Mesenchymal stem cell (in vitro differentiated cells and primary cell): ENCODE measurements at regions not wholly inside any gene's neighbourhood (a gene's known extent, or its start where the extent isn't known, plus 50 kb on each side); places are given as distances from the start of the nearest gene placed in this dataset.

Source experiments
- DNase-seq: peaks from one replicate; pipeline ENCODE4 v3.0.0-alpha.2; 2013
- H2AFZ ChIP-seq: one replicate; pipeline ENCODE4 v1.6.1; 2013; ENCODE audit warnings: low read depth, mild to moderate bottlenecking, control low read depth, inconsistent platforms, low read length, moderate library complexity
- H2AK5ac ChIP-seq: 2 replicates; pipeline ENCODE4 v1.6.1; 2013; ENCODE audit warnings: low read length, moderate library complexity, mild to moderate bottlenecking, inconsistent platforms; ENCODE audit not compliant: severe bottlenecking
- H2BK120ac ChIP-seq: one replicate; pipeline ENCODE4 v1.6.1; 2013; ENCODE audit warnings: low read depth, mild to moderate bottlenecking, inconsistent platforms, low read length, moderate library complexity
- H2BK12ac ChIP-seq, 2 experiments: one replicate each; pipeline ENCODE4 v1.6.1; 2013; ENCODE audit warnings: inconsistent platforms in 2 of 2, low read length in 2 of 2, mild to moderate bottlenecking in 2 of 2, moderate library complexity in 2 of 2, control low read depth in 1 of 2
- H2BK15ac ChIP-seq: one replicate; pipeline ENCODE4 v1.6.1; 2013; ENCODE audit warnings: mild to moderate bottlenecking, low read depth, inconsistent platforms; ENCODE audit not compliant: poor library complexity, severe bottlenecking
- H2BK5ac ChIP-seq: 2 replicates; pipeline ENCODE4 v1.6.1; 2013; ENCODE audit warnings: low read depth, mild to moderate bottlenecking, low read length, control low read depth, inconsistent platforms; ENCODE audit not compliant: poor library complexity, severe bottlenecking
- H3K14ac ChIP-seq, 2 experiments: one replicate each; pipeline ENCODE4 v1.6.1; 2013; ENCODE audit warnings: inconsistent platforms in 2 of 2, low read length in 2 of 2, control low read depth in 1 of 2, mild to moderate bottlenecking in 1 of 2, moderate library complexity in 1 of 2
- H3K18ac ChIP-seq, 2 experiments: one replicate each; pipeline ENCODE4 v1.6.1; 2013; ENCODE audit warnings: inconsistent platforms in 2 of 2, low read length in 2 of 2, control low read depth in 1 of 2, low read depth in 1 of 2, mild to moderate bottlenecking in 1 of 2
- H3K23ac ChIP-seq, 2 experiments: one replicate each; pipeline ENCODE4 v1.6.1; 2013; ENCODE audit warnings: inconsistent platforms in 2 of 2, low read length in 2 of 2, mild to moderate bottlenecking in 2 of 2, moderate library complexity in 2 of 2, control low read depth in 1 of 2
- H3K27ac ChIP-seq: 2 replicates; pipeline ENCODE4 v1.5.1; 2013; ENCODE audit warnings: mild to moderate bottlenecking, moderate library complexity, low read length, control low read depth, inconsistent platforms; ENCODE audit not compliant: poor library complexity, severe bottlenecking
- H3K27me3 ChIP-seq, 2 experiments: 2 replicates each; pipeline versions ENCODE4 v1.6.1 to v1.7.0; 2013; ENCODE audit warnings: low read length in 2 of 2, mild to moderate bottlenecking in 2 of 2, moderate library complexity in 2 of 2, control low read depth in 1 of 2, inconsistent platforms in 1 of 2; ENCODE audit not compliant: control insufficient read depth in 1 of 2, insufficient read depth in 1 of 2
- H3K36me3 ChIP-seq, 2 experiments: 2 replicates each; pipeline versions ENCODE4 v1.6.1 to v1.7.0; 2013; ENCODE audit warnings: low read length in 2 of 2, control low read depth in 1 of 2, inconsistent platforms in 1 of 2, low read depth in 1 of 2, mild to moderate bottlenecking in 1 of 2; ENCODE audit not compliant: insufficient read depth in 2 of 2, control insufficient read depth in 1 of 2
- H3K4ac ChIP-seq, 2 experiments: one replicate each; pipeline ENCODE4 v1.6.1; 2013; ENCODE audit warnings: inconsistent platforms in 2 of 2, low read length in 2 of 2, mild to moderate bottlenecking in 2 of 2, moderate library complexity in 2 of 2, control low read depth in 1 of 2, low read depth in 1 of 2
- H3K4me1 ChIP-seq: 2 replicates; pipeline ENCODE4 v1.6.1; 2013; ENCODE audit warnings: low read depth, low read length, control low read depth; ENCODE audit not compliant: control insufficient read depth, insufficient read depth
- H3K4me2 ChIP-seq: 2 replicates; pipeline ENCODE4 v1.6.1; 2013; ENCODE audit warnings: low read length, mild to moderate bottlenecking, inconsistent platforms; ENCODE audit not compliant: poor library complexity, severe bottlenecking
- H3K4me3 ChIP-seq, 2 experiments: 2 replicates each; pipeline versions ENCODE4 v1.5.1 to v1.7.0; 2013; ENCODE audit warnings: low read length in 2 of 2, mild to moderate bottlenecking in 2 of 2, control low read depth in 1 of 2, low read depth in 1 of 2; ENCODE audit not compliant: insufficient read depth in 1 of 2
- H3K79me1 ChIP-seq: replicated peaks from 2 replicates; pipeline ENCODE4 v1.6.1; 2013; ENCODE audit warnings: mild to moderate bottlenecking, control low read depth, low read length, inconsistent platforms; ENCODE audit not compliant: poor library complexity, severe bottlenecking
- H3K9ac ChIP-seq: 2 replicates; pipeline ENCODE4 v1.7.0; 2013; ENCODE audit warnings: mild to moderate bottlenecking, low read length, moderate library complexity
- H3K9me3 ChIP-seq: 2 replicates; pipeline ENCODE4 v1.7.0; 2013; ENCODE audit warnings: mild to moderate bottlenecking, low read length; ENCODE audit not compliant: control insufficient read depth
- H4K8ac ChIP-seq: one replicate; pipeline ENCODE4 v1.6.1; 2013; ENCODE audit warnings: inconsistent platforms, mild to moderate bottlenecking, low read length, moderate library complexity
- H4K91ac ChIP-seq: one replicate; pipeline ENCODE4 v1.6.1; 2013; ENCODE audit warnings: mild to moderate bottlenecking, low read length, inconsistent platforms
- WGBS: methylation state at CpG from one replicate; pipeline ENCODE4 v1.1.7; 2013; ENCODE audit warnings: mixed read lengths; 5-methylcytosine and 5-hydroxymethylcytosine counted together

GRCh38 chr2:217103752-217104545 lies 244.1 kb upstream of the TNP1 start:
- H2AFZ ChIP-seq = no peak overlapping the region
- H2BK12ac ChIP-seq = peak overlapping the region; percentile 31 to 57
- no peak overlapping the region for H3K14ac ChIP-seq
- no peak overlapping the region for H3K23ac ChIP-seq
- H3K9ac ChIP-seq = no peak overlapping the region
- 49% methylated on average over 2 of the region's 4 CpGs for WGBS
- peak overlapping the region; percentile 86 for H2BK120ac ChIP-seq
- H3K9me3 ChIP-seq = no peaks in the 10 kb centered on the region
- H3K27ac ChIP-seq = peak overlapping the region; percentile 59
- H3K4me3 ChIP-seq = no peak overlapping the region
- peak; percentile 61 for DNase-seq
- H3K79me1 ChIP-seq = no peaks in the 10 kb centered on the region
- H3K36me3 ChIP-seq = no peaks in the 10 kb centered on the region
- no peak overlapping the region for H4K91ac ChIP-seq
- no peak overlapping the region for H3K18ac ChIP-seq
- H2BK5ac ChIP-seq = no peak overlapping the region
- no peak overlapping the region for H3K4me2 ChIP-seq
- H3K4ac ChIP-seq = no peak overlapping the region
- H3K27me3 ChIP-seq = no peaks in the 10 kb centered on the region
- H2BK15ac ChIP-seq = no peak overlapping the region
- no peak overlapping the region for H2AK5ac ChIP-seq
- H4K8ac ChIP-seq = no peak overlapping the region
- no peaks in the 10 kb centered on the region for H3K4me1 ChIP-seq

GRCh38 chr2:217102956-217103355 lies 243.1 kb upstream of the TNP1 start:
- Histone ChIP-seq H3K4me2 (no peak overlapping the region), H3K79me1 (no peaks in the 10 kb centered on the region), H4K8ac (no peak overlapping the region), H3K18ac (peak overlapping the region in 1 of 2 experiments; percentile 34), H3K27me3 (no peaks in the 10 kb centered on the region), H3K23ac (no peak overlapping the region), H2AFZ (no peak overlapping the region), H2BK5ac (no peak overlapping the region), H2BK120ac (no peak overlapping the region), H3K14ac (no peak overlapping the region), H2AK5ac (peak overlapping the region; percentile 56), H3K9ac (no peak overlapping the region), H3K4me1 (no peaks in the 10 kb centered on the region), H4K91ac (no peak overlapping the region), H3K27ac (peak overlapping the region; percentile 55), H2BK12ac (peak overlapping the region in 1 of 2 experiments; percentile 31), H3K9me3 (no peaks in the 10 kb centered on the region), H3K4me3 (no peak overlapping the region), H2BK15ac (no peak overlapping the region), H3K36me3 (no peaks in the 10 kb centered on the region), H3K4ac (peak overlapping the region in 1 of 2 experiments; percentile 13)
- no CpG with 5 or more reads among the region's 1 CpG for WGBS
- DNase-seq = no peak

GRCh38 chr2:217101972-217102371 lies 242.1 kb upstream of the TNP1 start:
- no peak overlapping the region for H3K27ac ChIP-seq
- no peak overlapping the region for H2BK5ac ChIP-seq
- no peak overlapping the region for H3K4me2 ChIP-seq
- H3K4me3 ChIP-seq = no peak overlapping the region
- no peak overlapping the region for H3K18ac ChIP-seq
- no peak overlapping the region for H2BK120ac ChIP-seq
- no peak overlapping the region for H3K4ac ChIP-seq
- no peak overlapping the region for H3K23ac ChIP-seq
- 98% methylated on average over 5 of the region's 6 CpGs for WGBS
- H4K8ac ChIP-seq = no peak overlapping the region
- no peak overlapping the region for H2BK12ac ChIP-seq
- H3K4me1 ChIP-seq = no peaks in the 10 kb centered on the region
- peak overlapping the region; percentile 41 for H2AK5ac ChIP-seq
- no peaks in the 10 kb centered on the region for H3K9me3 ChIP-seq
- no peak overlapping the region for H4K91ac ChIP-seq
- no peak overlapping the region for H2AFZ ChIP-seq
- H3K9ac ChIP-seq = no peak overlapping the region
- H3K79me1 ChIP-seq = no peaks in the 10 kb centered on the region
- no peak overlapping the region for H3K14ac ChIP-seq
- DNase-seq = no peak
- no peaks in the 10 kb centered on the region for H3K27me3 ChIP-seq
- no peaks in the 10 kb centered on the region for H3K36me3 ChIP-seq
- no peak overlapping the region for H2BK15ac ChIP-seq

- Histone ChIP-seq H3K4me3 (no peak overlapping the region), H3K4me2 (no peak overlapping the region), H3K79me1 (no peaks in the 10 kb centered on the region), H3K23ac (no peak overlapping the region), H2BK15ac (no peak overlapping the region), H3K4me1 (no peaks in the 10 kb centered on the region), H2BK120ac (no peak overlapping the region), H4K91ac (no peak overlapping the region), H3K9me3 (no peaks in the 10 kb centered on the region), H3K27ac (no peak overlapping the region), H3K9ac (no peak overlapping the region), H3K14ac (no peak overlapping the region), H2AK5ac (no peak overlapping the region), H3K27me3 (no peaks in the 10 kb centered on the region), H3K4ac (no peak overlapping the region), H3K18ac (peak overlapping the region in 1 of 2 experiments; percentile 16), H2BK5ac (no peak overlapping the region), H2AFZ (no peak overlapping the region), H2BK12ac (no peak overlapping the region), H3K36me3 (no peaks in the 10 kb centered on the region), H4K8ac (no peak overlapping the region)
- DNase-seq = no peak
Observed at GRCh38 chr2:217099561-217099960, 239.7 kb upstream of the TNP1 start.
